RWPE2 (cell line): ENCODE measurements at regions not wholly inside any gene's neighbourhood (a gene's known extent, or its start where the extent isn't known, plus 50 kb on each side); places are given as distances from the start of the nearest gene placed in this dataset.
"Not testable (repeated sequence)": the region's sequence is repeated elsewhere in the genome, so short reads cannot be mapped to it uniquely, and the experiment has no call there.

Experiments
- ATAC-seq: fragments of 200-7000 bp; cut with Tn5 transposase; 3 replicates; pipeline ENCODE4 v1.9.1; 2021; ENCODE audit warnings: low read depth
- DNase-seq: peaks from one replicate; pipeline ENCODE4 v3.0.0-alpha.2; 2020; ENCODE audit warnings: low spot score
- H3K27ac ChIP-seq: fragments of 450-650 bp; 2 replicates; pipeline ENCODE4 v1.5.1; 2017; ENCODE audit warnings: mild to moderate bottlenecking; ENCODE audit not compliant: poor library complexity, severe bottlenecking
- H3K27me3 ChIP-seq: fragments of 250-450 bp; sonication (Bioruptor Pico); 2 replicates; pipeline ENCODE4 v1.5.1; 2021; ENCODE audit warnings: mild to moderate bottlenecking, moderate library complexity; ENCODE audit not compliant: insufficient read depth, poor library complexity, severe bottlenecking
- H3K36me3 ChIP-seq: fragments of 250-450 bp; sonication (Bioruptor Pico); 2 replicates; pipeline ENCODE4 v1.5.1; 2020; ENCODE audit warnings: low read depth, mild to moderate bottlenecking, moderate library complexity
- H3K4me1 ChIP-seq: fragments of 250-450 bp; sonication (Bioruptor Pico); 2 replicates; pipeline ENCODE4 v1.5.1; 2021; ENCODE audit warnings: mild to moderate bottlenecking, moderate library complexity; ENCODE audit not compliant: insufficient read depth, poor library complexity, severe bottlenecking
- H3K4me3 ChIP-seq: fragments of 250-450 bp; sonication (Bioruptor Pico); 2 replicates; pipeline ENCODE4 v1.5.1; 2021; ENCODE audit warnings: mild to moderate bottlenecking, moderate library complexity; ENCODE audit not compliant: severe bottlenecking
- H3K9me3 ChIP-seq: fragments of 250-450 bp; sonication (Bioruptor Pico); 2 replicates; pipeline ENCODE4 v1.5.1; 2021; ENCODE audit warnings: mild to moderate bottlenecking, moderate library complexity; ENCODE audit not compliant: severe bottlenecking

GRCh38 chr16:29175411-29176153, 190.7 kb downstream of the LAT start:
- DNase-seq, H3K4me1 ChIP-seq, H3K27me3 ChIP-seq, ATAC-seq, H3K9me3 ChIP-seq, H3K27ac ChIP-seq, H3K4me3 ChIP-seq, H3K36me3 ChIP-seq: not testable (repeated sequence)

DNA sequence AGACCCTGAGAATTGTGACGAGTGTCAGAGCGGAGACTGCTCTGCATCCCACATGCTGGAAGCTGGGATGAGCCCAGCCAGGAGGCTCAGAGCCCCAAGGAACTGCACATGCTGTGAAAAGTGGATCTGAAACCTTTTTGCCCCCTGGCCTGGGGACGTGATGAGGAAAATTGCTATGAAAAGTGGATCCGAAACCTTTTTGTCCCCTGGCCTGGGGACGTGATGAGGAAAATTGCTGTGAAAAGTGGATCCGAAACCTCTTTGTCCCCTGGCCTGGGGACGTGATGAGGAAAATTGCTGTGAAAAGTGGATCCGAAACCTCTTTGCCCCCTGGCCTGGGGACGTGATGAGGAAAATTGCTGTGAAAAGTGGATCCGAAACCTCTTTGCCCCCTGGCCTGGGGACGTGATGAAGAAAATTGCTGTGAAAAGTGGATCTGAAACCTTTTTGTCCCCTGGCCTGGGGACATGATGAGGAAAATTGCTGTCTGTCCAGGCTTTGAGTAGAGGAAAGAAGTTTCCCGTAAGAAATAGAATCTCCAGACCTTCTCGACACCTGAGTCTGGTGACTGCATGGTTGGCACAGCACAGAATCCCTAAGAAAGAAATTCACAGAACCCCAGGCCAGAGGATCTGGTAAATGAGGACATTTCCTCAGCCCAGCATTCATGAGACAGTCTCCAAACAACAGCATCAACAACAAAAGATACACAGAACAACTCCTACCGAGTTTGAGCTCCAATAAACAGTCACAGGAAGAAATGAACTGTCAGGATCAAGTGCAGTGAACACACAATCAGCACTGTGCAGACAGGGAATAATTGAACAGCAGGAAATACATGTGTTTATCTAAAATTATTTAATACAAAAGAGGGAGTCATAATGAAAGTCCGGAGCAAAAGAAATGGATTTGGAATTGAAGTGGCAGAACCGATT, 188.8 kb downstream of the LAT start:
- not testable (repeated sequence) for H3K4me1 ChIP-seq, ATAC-seq, H3K4me3 ChIP-seq, DNase-seq, H3K27me3 ChIP-seq, H3K36me3 ChIP-seq, H3K9me3 ChIP-seq, H3K27ac ChIP-seq

GRCh38 chr16:29172098-29172724, 187.4 kb downstream of the LAT start:
- ATAC-seq, H3K27ac ChIP-seq, DNase-seq, H3K9me3 ChIP-seq, H3K4me1 ChIP-seq, H3K4me3 ChIP-seq, H3K36me3 ChIP-seq, H3K27me3 ChIP-seq: not testable (repeated sequence)

- not testable (repeated sequence) for H3K9me3 ChIP-seq, DNase-seq, H3K4me3 ChIP-seq, ATAC-seq, H3K27ac ChIP-seq, H3K36me3 ChIP-seq, H3K27me3 ChIP-seq, H3K4me1 ChIP-seq
Measured at GRCh38 chr16:29171296-29171695, 186.4 kb downstream of the LAT start.

GRCh38 chr16:29170393-29171119, 185.7 kb downstream of the LAT start:
- H3K27ac ChIP-seq, H3K4me3 ChIP-seq, DNase-seq, H3K36me3 ChIP-seq, H3K4me1 ChIP-seq, H3K27me3 ChIP-seq, H3K9me3 ChIP-seq, ATAC-seq: not testable (repeated sequence)

GRCh38 chr16:29169295-29169994, 184.6 kb downstream of the LAT start:
- ATAC-seq, H3K4me1 ChIP-seq, H3K4me3 ChIP-seq, H3K9me3 ChIP-seq, DNase-seq, H3K27me3 ChIP-seq, H3K27ac ChIP-seq, H3K36me3 ChIP-seq: not testable (repeated sequence)

DNA sequence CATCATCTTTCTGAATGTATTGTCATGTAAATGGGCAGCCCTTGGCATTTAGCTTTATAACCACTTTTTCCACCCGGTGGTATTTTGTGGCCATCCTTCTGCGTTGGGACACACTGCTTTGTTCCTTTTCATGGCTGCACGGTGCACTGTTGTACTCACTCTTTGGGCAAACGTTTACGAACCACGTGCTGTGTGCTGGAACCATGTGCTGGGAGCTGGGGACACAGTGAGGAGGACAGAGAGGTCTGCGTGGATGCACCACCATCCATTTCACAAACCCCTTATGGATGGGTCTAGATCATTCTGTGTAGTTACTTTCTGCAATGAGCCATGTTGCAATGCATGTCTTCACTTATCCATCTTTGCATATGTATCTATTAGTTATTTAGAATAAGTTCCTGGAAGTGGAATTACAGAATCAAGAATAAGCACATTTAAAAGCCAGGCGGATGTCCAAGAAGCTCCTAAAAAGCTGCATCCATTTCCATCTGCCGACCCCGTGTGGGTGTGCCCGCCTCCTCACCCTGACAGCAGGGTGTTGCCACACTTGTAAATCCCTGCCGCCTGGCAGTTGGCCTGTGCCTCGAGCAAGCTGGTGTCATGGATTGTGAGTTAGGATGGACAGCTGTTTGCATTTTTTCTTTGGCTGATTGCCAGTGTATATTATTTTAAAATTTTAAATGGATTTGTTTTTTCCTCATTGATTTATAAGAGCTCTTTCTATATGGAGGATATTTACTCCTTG, 183.8 kb downstream of the LAT start:
- not testable (repeated sequence) for DNase-seq, H3K4me1 ChIP-seq, ATAC-seq, H3K4me3 ChIP-seq, H3K27ac ChIP-seq, H3K36me3 ChIP-seq, H3K9me3 ChIP-seq, H3K27me3 ChIP-seq

DNA sequence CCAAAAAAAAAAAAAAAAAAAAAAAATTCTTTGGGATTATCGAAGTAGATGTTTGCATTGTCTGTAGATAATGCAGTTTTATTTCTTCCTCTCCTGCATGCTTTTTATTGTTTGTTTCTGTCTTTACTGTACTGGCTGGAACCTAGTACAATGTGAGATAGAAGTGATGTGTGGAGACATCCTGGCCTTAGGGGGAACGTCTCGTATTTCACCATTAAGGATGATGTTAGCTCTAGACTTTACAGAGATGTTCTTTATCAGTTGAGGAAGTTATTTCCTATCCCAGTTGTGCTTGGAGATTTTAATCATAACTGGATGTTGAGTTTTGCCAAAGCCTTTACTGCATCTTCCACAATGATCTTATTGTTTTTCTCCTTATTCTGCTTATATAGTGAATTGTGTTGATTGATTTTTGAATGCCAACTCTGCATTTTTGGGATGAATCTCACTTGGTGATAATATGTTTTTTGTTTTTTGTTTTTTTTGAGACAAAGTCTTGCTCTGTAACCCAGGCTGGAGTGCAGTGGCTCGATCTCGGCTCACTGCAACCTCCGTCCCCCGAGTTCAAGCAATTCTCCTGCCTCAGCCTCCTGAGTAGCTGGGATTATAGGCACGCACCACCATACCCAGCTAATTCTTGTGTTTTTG, 179.7 kb downstream of the LAT start:
- H3K27me3 ChIP-seq, H3K36me3 ChIP-seq, DNase-seq, ATAC-seq, H3K9me3 ChIP-seq, H3K4me3 ChIP-seq, H3K27ac ChIP-seq, H3K4me1 ChIP-seq: not testable (repeated sequence)

GRCh38 chr16:29160171-29160570, 175.3 kb downstream of the LAT start:
- not testable (repeated sequence) for ATAC-seq, H3K27me3 ChIP-seq, DNase-seq, H3K27ac ChIP-seq, H3K36me3 ChIP-seq, H3K9me3 ChIP-seq, H3K4me3 ChIP-seq
- peaks cover 13% of the 10 kb centered on the region for H3K4me1 ChIP-seq
